ENCODE measurements at regions not wholly inside any gene's neighbourhood (a gene's known extent, or its start where the extent isn't known, plus 50 kb on each side); places are given as distances from the start of the nearest gene placed in this dataset.

- DNase-seq: no peak
- Mint-ChIP-seq H3K36me3 (ENCODE audit: insufficient read depth) (no peaks in the 10 kb centered on the region), H3K4me3 (no peak overlapping the region), H3K4me1 (ENCODE audit: low read depth) (no peaks in the 10 kb centered on the region), H3K27me3 (ENCODE audit: low read depth) (no peaks in the 10 kb centered on the region), H3K9me3 (peaks cover 10% of the 10 kb centered on the region)
- ATAC-seq: no peak
Measured at GRCh38 chr6:145517492-145517891, 217.8 kb downstream of the EPM2A start.

DNA sequence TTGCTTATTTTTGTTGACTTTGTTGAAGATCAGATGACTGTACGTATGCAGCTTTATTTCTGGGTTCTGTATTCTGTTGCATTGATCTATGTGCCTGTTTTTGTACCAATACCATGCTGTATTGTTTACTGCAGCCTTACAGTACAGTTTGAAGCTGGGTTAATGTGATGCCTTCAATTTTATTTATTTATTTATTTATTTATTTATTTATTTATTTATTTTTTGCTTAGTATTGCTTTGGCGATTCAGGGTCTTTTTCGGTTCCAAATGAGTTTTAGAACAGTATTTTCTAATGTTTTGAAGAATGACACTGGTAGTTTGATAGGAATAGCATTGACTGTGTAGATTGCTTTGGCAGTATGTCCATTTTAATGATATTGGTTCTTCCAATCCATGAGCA is 210.3 kb downstream of the EPM2A start:
- no peak overlapping the region for H3K4me3 Mint-ChIP-seq
- H3K4me1 Mint-ChIP-seq (ENCODE audit: low read depth): no peaks in the 10 kb centered on the region
- no peaks in the 10 kb centered on the region for H3K36me3 Mint-ChIP-seq (ENCODE audit: insufficient read depth)
- peaks cover 8% of the 10 kb centered on the region for H3K9me3 Mint-ChIP-seq
- no peak for ATAC-seq
- DNase-seq: no peak
- H3K27me3 Mint-ChIP-seq (ENCODE audit: low read depth): peaks cover 3% of the 10 kb centered on the region

DNA sequence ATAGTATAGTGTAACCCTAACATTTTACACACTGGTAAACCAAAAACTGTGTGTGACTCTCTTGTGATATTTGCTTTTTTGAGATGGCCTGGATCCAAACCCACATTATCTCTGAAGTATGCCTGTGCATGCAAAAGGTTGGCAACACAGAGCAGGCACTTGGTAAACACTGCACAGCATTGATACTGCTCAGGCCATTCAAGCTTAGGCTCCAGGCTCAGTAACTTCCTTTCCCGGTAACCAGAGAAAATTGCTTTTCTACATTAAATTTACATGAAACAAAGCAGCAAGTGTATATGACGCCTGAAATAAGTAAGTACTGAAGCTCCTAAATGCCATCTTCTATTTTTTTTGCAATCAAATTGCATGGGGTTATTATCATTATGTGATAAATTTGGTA is 205.7 kb downstream of the EPM2A start:
- Mint-ChIP-seq H3K36me3 (ENCODE audit: insufficient read depth) (no peaks in the 10 kb centered on the region), H3K4me3 (no peak overlapping the region), H3K27me3 (ENCODE audit: low read depth) (peaks cover 5% of the 10 kb centered on the region), H3K4me1 (ENCODE audit: low read depth) (no peaks in the 10 kb centered on the region), H3K9me3 (peaks cover 4% of the 10 kb centered on the region)
- ATAC-seq (no peak), DNase-seq (no peak)

GRCh38 chr6:145530454-145530853 is 204.9 kb downstream of the EPM2A start:
- Mint-ChIP-seq H3K27me3 (ENCODE audit: low read depth) (peaks cover 5% of the 10 kb centered on the region), H3K4me1 (ENCODE audit: low read depth) (no peaks in the 10 kb centered on the region), H3K9me3 (peaks cover 4% of the 10 kb centered on the region), H3K4me3 (no peak overlapping the region), H3K36me3 (ENCODE audit: insufficient read depth) (no peaks in the 10 kb centered on the region)
- ATAC-seq (no peak), DNase-seq (no peak)

DNA sequence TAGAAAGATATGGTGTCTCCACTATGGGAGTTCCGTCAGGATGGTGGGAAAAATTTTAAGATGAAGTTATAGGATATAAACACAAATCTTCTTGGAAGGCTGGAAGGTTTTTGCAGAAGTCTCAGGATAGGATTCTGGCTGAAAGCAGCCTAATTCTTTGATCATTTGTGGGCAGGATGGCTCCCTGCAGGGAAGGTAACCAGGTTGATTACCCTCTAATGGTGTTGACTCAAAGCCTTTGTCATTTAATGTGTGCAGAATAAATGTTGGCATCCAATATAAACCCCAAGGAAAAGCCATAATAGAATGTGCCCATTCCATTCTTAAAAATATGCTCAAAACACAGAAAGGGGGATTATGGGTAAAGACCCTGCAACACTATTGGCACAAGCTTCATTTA is 204.3 kb downstream of the EPM2A start:
- Mint-ChIP-seq H3K9me3 (peaks cover 4% of the 10 kb centered on the region), H3K27me3 (ENCODE audit: low read depth) (peaks cover 5% of the 10 kb centered on the region), H3K4me3 (no peak overlapping the region), H3K36me3 (ENCODE audit: insufficient read depth) (no peaks in the 10 kb centered on the region), H3K4me1 (ENCODE audit: low read depth) (no peaks in the 10 kb centered on the region)
- ATAC-seq (no peak), DNase-seq (no peak)

DNA sequence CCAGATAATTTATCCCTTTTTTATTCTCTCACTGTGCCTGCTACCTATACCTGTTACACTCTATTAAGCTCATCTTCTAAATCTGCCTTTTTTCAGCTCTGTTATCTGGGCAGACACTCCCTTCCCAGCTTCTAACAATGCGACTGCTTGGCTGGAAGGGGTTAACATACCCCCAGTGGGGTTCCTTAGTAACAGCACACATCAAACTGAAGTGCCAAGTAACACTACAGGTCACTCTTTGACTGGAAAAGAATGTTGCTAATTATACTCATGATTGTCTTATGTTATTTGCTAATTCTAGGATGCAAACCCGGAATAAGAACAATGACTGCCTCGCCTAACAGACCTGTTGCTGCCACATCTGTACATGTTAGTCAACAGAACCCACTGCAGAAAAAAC is 203.5 kb downstream of the EPM2A start:
- H3K9me3 Mint-ChIP-seq: peaks cover 4% of the 10 kb centered on the region
- DNase-seq: no peak

GRCh38 chr6:145532361-145532760 is 203.0 kb downstream of the EPM2A start:
- H3K27me3 Mint-ChIP-seq (ENCODE audit: low read depth): peaks cover 5% of the 10 kb centered on the region
- no peak for ATAC-seq
- no peak overlapping the region for H3K4me3 Mint-ChIP-seq
- no peaks in the 10 kb centered on the region for H3K4me1 Mint-ChIP-seq (ENCODE audit: low read depth)
- no peak for DNase-seq
- no peaks in the 10 kb centered on the region for H3K36me3 Mint-ChIP-seq (ENCODE audit: insufficient read depth)
- H3K9me3 Mint-ChIP-seq: peaks cover 1% of the 10 kb centered on the region

More for the DNA sequence above, 203.5 kb downstream of the EPM2A start:
- ATAC-seq: no peak
- Mint-ChIP-seq H3K27me3 (ENCODE audit: low read depth) (peaks cover 5% of the 10 kb centered on the region), H3K4me3 (no peak overlapping the region), H3K4me1 (ENCODE audit: low read depth) (no peaks in the 10 kb centered on the region), H3K36me3 (ENCODE audit: insufficient read depth) (no peaks in the 10 kb centered on the region)

DNA sequence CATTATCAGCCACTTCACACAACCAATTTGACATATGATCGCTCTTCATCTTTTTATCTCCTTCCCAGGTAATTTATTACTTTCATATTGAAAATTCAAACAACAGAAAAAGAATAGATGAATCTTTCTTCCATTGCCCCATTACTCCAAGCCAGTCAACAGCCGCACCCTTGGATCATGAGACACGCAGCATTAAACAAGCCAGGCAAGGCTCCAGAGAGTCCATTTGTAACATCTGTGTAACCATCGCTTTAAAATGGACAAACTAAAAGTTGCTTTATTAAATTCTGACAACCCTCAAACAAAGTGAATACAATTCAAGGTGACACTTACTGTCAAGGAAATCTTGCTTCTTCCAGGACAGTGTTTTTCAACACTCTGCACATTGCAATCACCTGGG is 200.3 kb downstream of the EPM2A start:
- H3K9me3 Mint-ChIP-seq: no peaks in the 10 kb centered on the region
- ATAC-seq: no peak
- no peaks in the 10 kb centered on the region for H3K4me1 Mint-ChIP-seq (ENCODE audit: low read depth)
- H3K4me3 Mint-ChIP-seq: no peak overlapping the region
- peaks cover 3% of the 10 kb centered on the region for H3K27me3 Mint-ChIP-seq (ENCODE audit: low read depth)
- DNase-seq: no peak
- H3K36me3 Mint-ChIP-seq (ENCODE audit: insufficient read depth): no peaks in the 10 kb centered on the region

DNA sequence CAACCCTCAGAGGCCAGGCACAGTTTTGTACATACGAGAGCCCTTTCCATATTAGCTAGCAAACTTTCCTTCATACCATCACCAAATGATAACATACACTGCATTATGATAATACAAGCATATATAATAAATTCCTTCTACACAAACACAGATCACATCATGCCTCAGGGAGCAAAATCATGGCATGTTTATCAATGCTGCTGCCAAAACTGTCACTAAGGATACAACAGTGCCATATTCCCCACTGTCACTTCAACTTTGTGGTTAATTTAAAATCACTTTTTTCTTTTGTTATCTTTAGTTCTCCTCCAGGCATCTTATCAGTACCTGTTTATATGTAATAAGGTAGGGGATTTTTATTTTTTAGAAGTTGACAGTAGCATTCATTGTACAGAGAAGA is 196.3 kb downstream of the EPM2A start:
- Mint-ChIP-seq H3K36me3 (ENCODE audit: insufficient read depth) (no peaks in the 10 kb centered on the region), H3K9me3 (no peaks in the 10 kb centered on the region), H3K27me3 (ENCODE audit: low read depth) (peaks cover 2% of the 10 kb centered on the region), H3K4me1 (ENCODE audit: low read depth) (no peaks in the 10 kb centered on the region), H3K4me3 (no peak overlapping the region)
- DNase-seq: no peak
- no peak for ATAC-seq

- H3K27me3 Mint-ChIP-seq (ENCODE audit: low read depth): peaks cover 2% of the 10 kb centered on the region
- no peaks in the 10 kb centered on the region for H3K36me3 Mint-ChIP-seq (ENCODE audit: insufficient read depth)
- no peaks in the 10 kb centered on the region for H3K4me1 Mint-ChIP-seq (ENCODE audit: low read depth)
- no peak for ATAC-seq
- no peak for DNase-seq
- no peaks in the 10 kb centered on the region for H3K9me3 Mint-ChIP-seq
- H3K4me3 Mint-ChIP-seq: no peak overlapping the region
Measured at GRCh38 chr6:145539831-145540230, 195.5 kb downstream of the EPM2A start.

DNA sequence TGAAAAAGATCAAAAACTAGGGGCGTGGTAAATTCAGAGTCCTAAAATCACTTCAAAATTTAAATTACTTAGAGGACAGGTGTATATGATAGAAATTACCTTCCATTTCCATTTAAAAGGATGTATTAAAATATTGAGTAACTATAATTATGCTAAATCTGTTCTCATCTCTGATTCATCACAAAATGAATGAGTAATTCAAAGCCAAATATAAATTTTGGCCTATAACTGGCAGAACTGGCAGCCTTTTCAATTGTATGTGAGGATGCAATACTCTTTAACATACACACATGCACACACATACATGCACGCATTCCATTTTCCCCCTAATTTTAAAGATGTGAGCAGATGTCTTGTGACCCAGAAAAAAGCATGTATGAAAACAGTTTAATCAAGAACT is 194.6 kb downstream of the EPM2A start:
- ATAC-seq (no peak), DNase-seq (no peak)
- Mint-ChIP-seq H3K36me3 (ENCODE audit: insufficient read depth) (no peaks in the 10 kb centered on the region), H3K9me3 (no peaks in the 10 kb centered on the region), H3K4me1 (ENCODE audit: low read depth) (no peaks in the 10 kb centered on the region), H3K27me3 (ENCODE audit: low read depth) (peaks cover 2% of the 10 kb centered on the region), H3K4me3 (no peak overlapping the region)

GRCh38 chr6:145544041-145544440 is 191.3 kb downstream of the EPM2A start:
- H3K9me3 Mint-ChIP-seq: no peaks in the 10 kb centered on the region
- H3K36me3 Mint-ChIP-seq (ENCODE audit: insufficient read depth): no peaks in the 10 kb centered on the region
- H3K4me1 Mint-ChIP-seq (ENCODE audit: low read depth): no peaks in the 10 kb centered on the region
- no peak for DNase-seq
- no peak for ATAC-seq
- H3K4me3 Mint-ChIP-seq: no peak overlapping the region
- peaks cover 2% of the 10 kb centered on the region for H3K27me3 Mint-ChIP-seq (ENCODE audit: low read depth)

DNA sequence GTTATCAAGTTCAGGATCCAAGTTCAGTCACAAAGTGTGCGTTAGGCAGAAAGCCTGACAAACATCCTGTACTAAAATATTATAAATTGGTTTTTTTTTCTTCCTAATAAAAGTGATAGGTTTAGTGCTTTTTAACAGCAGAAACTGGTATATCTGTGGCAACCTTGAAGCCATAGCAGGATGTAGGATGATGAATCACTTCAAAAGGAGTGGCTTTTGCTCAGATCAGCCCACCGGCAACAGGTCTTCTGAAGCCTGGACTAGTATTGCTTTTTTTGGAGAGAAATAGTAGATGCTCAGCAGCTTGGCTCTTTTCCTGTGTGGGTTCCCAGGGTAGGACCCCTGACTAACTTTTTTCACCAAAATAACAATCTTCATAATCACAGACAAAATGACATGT is 190.8 kb downstream of the EPM2A start:
- ATAC-seq: no peak
- no peaks in the 10 kb centered on the region for H3K4me1 Mint-ChIP-seq (ENCODE audit: low read depth)
- no peaks in the 10 kb centered on the region for H3K36me3 Mint-ChIP-seq (ENCODE audit: insufficient read depth)
- peaks cover 2% of the 10 kb centered on the region for H3K27me3 Mint-ChIP-seq (ENCODE audit: low read depth)
- H3K9me3 Mint-ChIP-seq: no peaks in the 10 kb centered on the region
- no peak for DNase-seq
- no peak overlapping the region for H3K4me3 Mint-ChIP-seq

- H3K27me3 Mint-ChIP-seq (ENCODE audit: low read depth): no peaks in the 10 kb centered on the region
- no peaks in the 10 kb centered on the region for H3K36me3 Mint-ChIP-seq (ENCODE audit: insufficient read depth)
- no peaks in the 10 kb centered on the region for H3K9me3 Mint-ChIP-seq
- no peaks in the 10 kb centered on the region for H3K4me1 Mint-ChIP-seq (ENCODE audit: low read depth)
- DNase-seq (no peak), ATAC-seq (no peak)
- no peak overlapping the region for H3K4me3 Mint-ChIP-seq
Measured at GRCh38 chr6:145546265-145546664, 189.1 kb downstream of the EPM2A start.

DNA sequence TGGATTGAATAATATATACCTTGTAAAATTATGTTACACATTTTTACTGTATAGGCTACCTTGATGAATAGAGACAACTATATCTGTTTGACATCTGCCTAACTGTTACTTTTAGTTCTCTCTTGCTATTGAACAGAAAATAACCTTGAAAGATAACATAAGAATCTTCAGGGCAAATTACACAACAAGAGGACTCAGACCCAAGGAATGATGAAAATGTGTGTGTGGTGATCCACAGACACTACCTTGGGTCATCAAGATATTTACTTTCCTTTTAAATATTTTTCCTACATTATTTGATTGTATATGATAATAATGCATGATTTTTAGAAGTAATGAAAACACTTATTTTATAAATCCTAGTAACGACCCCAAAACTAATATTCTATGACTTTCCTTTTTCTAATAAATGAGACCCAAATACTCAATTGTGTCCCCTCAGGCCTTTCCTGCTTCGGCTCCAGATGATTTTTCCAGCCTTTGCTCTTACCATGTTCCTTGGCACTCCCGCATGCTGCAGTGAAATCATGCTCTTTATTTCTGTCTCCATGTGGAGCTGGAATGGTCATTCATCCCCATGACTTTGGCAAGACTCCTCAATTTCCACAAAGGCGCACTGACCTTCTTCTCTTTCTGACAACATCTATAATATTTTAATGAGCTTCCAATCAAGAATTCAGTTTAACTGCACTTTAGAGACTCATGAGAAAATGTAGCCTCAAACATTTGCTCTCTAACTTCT is 187.6 kb downstream of the EPM2A start:
- DNase-seq (no peak), ATAC-seq (no peak)
- Mint-ChIP-seq H3K4me3 (no peak overlapping the region), H3K9me3 (no peaks in the 10 kb centered on the region), H3K4me1 (ENCODE audit: low read depth) (no peaks in the 10 kb centered on the region), H3K27me3 (ENCODE audit: low read depth) (no peaks in the 10 kb centered on the region), H3K36me3 (ENCODE audit: insufficient read depth) (no peaks in the 10 kb centered on the region)

Measured in activated T-cell treated with anti-CD3 and anti-CD28 coated beads, Interleukin-2, amount 50 U/mL, for 4 hours (primary cell).